PC-3 (cell line): ENCODE measurements at regions not wholly inside any gene's neighbourhood (a gene's known extent, or its start where the extent isn't known, plus 50 kb on each side); places are given as distances from the start of the nearest gene placed in this dataset.

Source experiments
- ATAC-seq: fragments of 200-7000 bp; cut with Tn5 transposase; 2 replicates; pipeline ENCODE4 v1.9.1; 2020; ENCODE audit warnings: mild to moderate bottlenecking, moderate library complexity
- BruUV-seq: library from RNA; stranded (reverse); fragments of 400-500 nt; replicated peaks from 2 replicates; lab custom pipeline; 2021; lab: Mats Ljungman, UMichigan
- CTCF ChIA-PET: fragments of 300-600 bp; sonication (Branson Sonifier 250); formaldehyde crosslinking; loops from one replicate; lab custom pipeline; 2022; ENCODE audit warnings: antibody characterized with exemption; lab: Charles Lee
- POLR2A ChIA-PET: fragments of 300-600 bp; sonication (Branson Sonifier 250); formaldehyde crosslinking; loops from one replicate; lab custom pipeline; 2022; ENCODE audit warnings: antibody characterized with exemption; ENCODE audit not compliant: unreplicated experiment; lab: Charles Lee
- DNase-seq: peaks from one replicate; pipeline ENCODE4 v3.0.0-alpha.2; 2015
- H2AFZ ChIP-seq: fragments of 300-600 bp; sonication (generic); 2 replicates; pipeline ENCODE4 v1.6.0; 2016; ENCODE audit warnings: antibody characterized with exemption, low read length
- H3F3A ChIP-seq: fragments of 300-600 bp; sonication (generic); one replicate; pipeline ENCODE4 v1.6.0; 2017; ENCODE audit warnings: antibody characterized with exemption, low read length, control low read depth, mild to moderate bottlenecking; ENCODE audit not compliant: unreplicated experiment
- H3K27ac ChIP-seq: fragments of 300-600 bp; sonication (generic); 2 replicates; pipeline ENCODE4 v1.5.1; 2016; ENCODE audit warnings: mild to moderate bottlenecking, low read length
- H3K27me3 ChIP-seq: fragments of 300-600 bp; sonication (generic); 2 replicates; pipeline ENCODE4 v1.6.1; 2016; ENCODE audit warnings: low read length, mixed read lengths
- H3K36me3 ChIP-seq: fragments of 300-600 bp; sonication (generic); 2 replicates; pipeline ENCODE4 v1.6.1; 2016; ENCODE audit warnings: low read depth, mixed run types, low read length, mixed read lengths
- H3K4me1 ChIP-seq: fragments of 300-600 bp; sonication (generic); 2 replicates; pipeline ENCODE4 v1.5.1; 2016; ENCODE audit warnings: low read length; ENCODE audit not compliant: insufficient read depth
- H3K4me2 ChIP-seq: fragments of 300-600 bp; sonication (generic); 2 replicates; pipeline ENCODE4 v1.6.0; 2016; ENCODE audit warnings: low read length
- H3K4me3 ChIP-seq: fragments of 300-600 bp; sonication (generic); 2 replicates; pipeline ENCODE4 v1.5.1; 2016; ENCODE audit warnings: mild to moderate bottlenecking, low read length, mixed read lengths
- H3K79me2 ChIP-seq: fragments of 300-600 bp; sonication (generic); 2 replicates; pipeline ENCODE4 v1.6.1; 2017; ENCODE audit warnings: low read length, mixed read lengths
- H3K9ac ChIP-seq: fragments of 300-600 bp; sonication (generic); 2 replicates; pipeline ENCODE4 v1.6.0; 2016; ENCODE audit warnings: mild to moderate bottlenecking, low read length
- H3K9me2 ChIP-seq: fragments of 300-600 bp; sonication (generic); replicated peaks from 2 replicates; pipeline ENCODE4 v1.6.1; 2016; ENCODE audit warnings: mixed run types, low read length, mixed read lengths
- H3K9me3 ChIP-seq: fragments of 300-600 bp; sonication (generic); 2 replicates; pipeline ENCODE4 v1.6.1; 2016; ENCODE audit warnings: low read length, mixed read lengths
- H4K20me1 ChIP-seq: fragments of 300-600 bp; sonication (generic); 2 replicates; pipeline ENCODE4 v1.6.1; 2016; ENCODE audit warnings: low read length, mixed read lengths
- CTCF ChIP-seq: fragments of 300-600 bp; sonication (generic); conservative IDR thresholded peaks from 2 replicates; pipeline ENCODE4 v1.5.1; 2017; ENCODE audit warnings: antibody characterized with exemption, low read depth, mild to moderate bottlenecking, low read length
- EZH2 ChIP-seq: fragments of 300-600 bp; sonication (generic); IDR thresholded peaks from one replicate; pipeline ENCODE4 v1.6.1; 2017; ENCODE audit warnings: antibody characterized with exemption, mild to moderate bottlenecking, low read length; ENCODE audit not compliant: unreplicated experiment
- EZH2phosphoT487 ChIP-seq: fragments of 300-600 bp; sonication (generic); IDR thresholded peaks from 2 replicates; pipeline ENCODE4 v1.6.1; 2018; ENCODE audit warnings: mild to moderate bottlenecking, antibody characterized with exemption, low read length, borderline replicate concordance
- intact Hi-C: fragments of 100-400 bp; cut with micrococcal nuclease; formaldehyde crosslinking; loops from 2 replicates; pipeline ENCODE4 v1.9.0; 2023

DNA sequence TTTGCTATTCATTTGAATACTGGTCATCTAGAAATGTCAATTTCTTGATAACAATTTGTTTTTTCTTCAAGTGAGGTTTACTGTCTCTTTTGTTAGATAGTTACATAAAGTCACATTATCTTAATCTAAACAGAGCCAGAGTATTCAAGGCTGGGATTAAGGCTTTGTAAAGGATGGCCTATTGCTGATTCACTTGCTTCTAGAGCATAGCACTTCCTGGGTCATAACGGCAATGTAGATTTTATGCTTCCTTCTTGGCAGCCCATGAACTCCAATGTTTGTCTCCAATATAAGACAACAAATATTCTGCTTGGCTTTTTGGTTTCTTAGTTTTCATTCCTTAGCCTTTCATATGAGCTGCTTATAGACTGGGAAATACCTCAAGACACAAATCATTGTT, 2007.9 kb upstream of the CDH6 start:
- DNase-seq (no peak), ATAC-seq (no peak)
- no peak overlapping the region for H3K4me2 ChIP-seq
- TF ChIP-seq EZH2phosphoT487: no peak
- TF ChIP-seq EZH2: no peak
- TF ChIP-seq CTCF: no peak
- H3K4me3 ChIP-seq: no peak overlapping the region
- intact Hi-C loops: no loop called here
- no peak overlapping the region for H3K9ac ChIP-seq
- H3K9me2 ChIP-seq: no peaks in the 10 kb centered on the region
- peak overlapping the region; percentile 61 for H2AFZ ChIP-seq
- ChIA-PET POLR2A (no interaction called here), CTCF (no interaction called here)
- H4K20me1 ChIP-seq: no peaks in the 10 kb centered on the region
- H3K9me3 ChIP-seq: no peaks in the 10 kb centered on the region
- no peaks in the 10 kb centered on the region for H3K79me2 ChIP-seq
- H3K36me3 ChIP-seq: no peaks in the 10 kb centered on the region
- H3F3A ChIP-seq: no peaks in the 10 kb centered on the region
- H3K4me1 ChIP-seq: no peaks in the 10 kb centered on the region
- H3K27me3 ChIP-seq: no peaks in the 10 kb centered on the region
- H3K27ac ChIP-seq: no peak overlapping the region
- BruUV-seq: no TSS peak

DNA sequence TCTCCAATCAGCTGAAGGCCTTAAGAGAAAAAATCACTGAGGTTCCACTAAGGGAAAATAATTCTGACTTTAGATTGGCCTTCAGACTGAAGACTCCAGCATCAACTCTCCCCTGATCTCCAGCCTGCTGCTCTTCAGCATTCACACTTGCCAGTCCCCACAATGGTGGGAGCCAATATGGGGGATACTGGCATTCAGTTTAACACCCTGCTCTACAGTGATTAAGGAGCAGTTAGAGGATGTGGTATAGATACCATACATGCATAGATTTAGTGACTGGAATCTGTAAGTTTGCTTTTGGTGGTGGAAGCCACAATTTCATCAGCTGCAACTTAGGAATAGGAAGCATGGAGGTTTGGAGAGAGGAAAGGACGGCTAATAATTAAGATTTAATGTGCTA, 2017.7 kb upstream of the CDH6 start:
- no peaks in the 10 kb centered on the region for H3K9me2 ChIP-seq
- no TSS peak for BruUV-seq
- intact Hi-C loops: no loop called here
- POLR2A ChIA-PET: no interaction called here
- no peaks in the 10 kb centered on the region for H3K27me3 ChIP-seq
- no peaks in the 10 kb centered on the region for H4K20me1 ChIP-seq
- DNase-seq: no peak
- no peak overlapping the region for H3K9ac ChIP-seq
- ATAC-seq: no peak
- no peak overlapping the region for H3K27ac ChIP-seq
- H3F3A ChIP-seq: no peaks in the 10 kb centered on the region
- no peaks in the 10 kb centered on the region for H3K36me3 ChIP-seq
- H3K9me3 ChIP-seq: no peaks in the 10 kb centered on the region
- H3K79me2 ChIP-seq: no peaks in the 10 kb centered on the region
- no peak overlapping the region for H2AFZ ChIP-seq
- CTCF ChIA-PET: no interaction called here
- H3K4me1 ChIP-seq: no peaks in the 10 kb centered on the region
- H3K4me3 ChIP-seq: no peak overlapping the region
- TF ChIP-seq EZH2 (no peak), EZH2phosphoT487 (no peak), CTCF (no peak)
- no peak overlapping the region for H3K4me2 ChIP-seq

DNA sequence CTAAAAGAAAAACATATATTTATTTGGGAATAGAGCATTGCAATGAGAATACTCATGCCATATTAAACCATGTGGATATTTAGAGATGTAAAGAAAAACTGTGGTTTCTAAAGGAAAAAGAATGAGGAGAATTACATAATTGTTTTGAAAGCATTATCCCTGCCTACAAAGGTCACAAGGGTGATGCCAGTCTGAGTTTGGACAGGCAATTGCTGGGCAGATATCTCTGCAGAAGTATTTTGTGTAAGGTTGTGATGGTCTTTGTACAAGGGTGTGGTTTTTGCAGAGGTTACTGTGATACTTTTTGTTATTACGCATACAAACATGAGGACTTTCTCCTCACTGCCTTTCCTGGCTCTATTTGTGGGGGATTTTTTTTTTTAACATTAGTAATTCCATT, 2022.9 kb upstream of the CDH6 start:
- TF ChIP-seq CTCF (no peak), EZH2 (no peak), EZH2phosphoT487 (no peak)
- H3K4me3 ChIP-seq: no peak overlapping the region
- H3K79me2 ChIP-seq: no peaks in the 10 kb centered on the region
- POLR2A ChIA-PET: no interaction called here
- no peak overlapping the region for H3K27ac ChIP-seq
- no peaks in the 10 kb centered on the region for H3K9me2 ChIP-seq
- CTCF ChIA-PET: no interaction called here
- H3K9me3 ChIP-seq: no peaks in the 10 kb centered on the region
- DNase-seq: no peak
- no TSS peak for BruUV-seq
- no peak overlapping the region for H3K4me2 ChIP-seq
- no peaks in the 10 kb centered on the region for H3F3A ChIP-seq
- H4K20me1 ChIP-seq: no peaks in the 10 kb centered on the region
- intact Hi-C loops: no loop called here
- H2AFZ ChIP-seq: no peak overlapping the region
- no peak for ATAC-seq
- no peaks in the 10 kb centered on the region for H3K36me3 ChIP-seq
- no peaks in the 10 kb centered on the region for H3K27me3 ChIP-seq
- no peak overlapping the region for H3K9ac ChIP-seq
- H3K4me1 ChIP-seq: no peaks in the 10 kb centered on the region
